Panc1 (cell line): ENCODE measurements at regions not wholly inside any gene's neighbourhood (a gene's known extent, or its start where the extent isn't known, plus 50 kb on each side); places are given as distances from the start of the nearest gene placed in this dataset.

Source experiments
- POLR2AphosphoS5 ChIP-seq: IDR thresholded peaks from 2 replicates; pipeline ENCODE4 v1.6.1; 2012; ENCODE audit warnings: mild to moderate bottlenecking, low read depth, low read length, moderate library complexity
- SIN3A ChIP-seq: IDR thresholded peaks from 2 replicates; pipeline ENCODE4 v1.6.1; 2012; ENCODE audit warnings: low read depth, mild to moderate bottlenecking, low read length, moderate library complexity, borderline replicate concordance; ENCODE audit not compliant: insufficient read depth
- TF ChIP-seq, protein P1 (sequence below): fragments of 450-650 bp; IDR thresholded peaks from 2 replicates; pipeline ENCODE4 v1.5.1; 2017; ENCODE audit warnings: mild to moderate bottlenecking
- TF ChIP-seq, protein P2 (sequence below), 2 experiments: IDR thresholded peaks; 2 replicates each; pipeline ENCODE4 v1.6.1; 2011 to 2012; ENCODE audit warnings: low read depth in 2 of 2, control low read depth in 1 of 2, low read length in 1 of 2, mild to moderate bottlenecking in 1 of 2, moderate library complexity in 1 of 2; ENCODE audit not compliant: insufficient read depth in 1 of 2

DNA sequence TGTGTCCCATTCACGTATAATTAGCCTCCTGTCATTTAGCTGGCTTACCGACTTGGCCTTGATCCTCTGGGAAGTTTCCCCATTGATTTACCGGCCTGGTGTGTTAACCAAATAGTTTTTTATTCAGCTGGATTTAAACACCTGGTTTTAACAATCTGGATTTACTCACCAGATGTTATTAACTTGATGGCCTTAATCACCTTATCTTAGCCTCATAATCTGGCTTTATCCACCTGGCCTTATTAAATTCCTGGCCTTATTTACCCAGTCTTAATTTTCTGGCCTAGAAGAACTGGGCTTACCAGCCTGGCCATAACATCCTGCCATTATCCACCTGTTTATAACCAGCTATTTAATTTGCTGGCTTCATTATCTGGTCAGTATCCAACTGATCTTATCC, 89.9 kb downstream of the IL12A start:
- TF ChIP-seq POLR2AphosphoS5 (no peak), SIN3A (no peak)
- TF ChIP-seq, protein P1, sequence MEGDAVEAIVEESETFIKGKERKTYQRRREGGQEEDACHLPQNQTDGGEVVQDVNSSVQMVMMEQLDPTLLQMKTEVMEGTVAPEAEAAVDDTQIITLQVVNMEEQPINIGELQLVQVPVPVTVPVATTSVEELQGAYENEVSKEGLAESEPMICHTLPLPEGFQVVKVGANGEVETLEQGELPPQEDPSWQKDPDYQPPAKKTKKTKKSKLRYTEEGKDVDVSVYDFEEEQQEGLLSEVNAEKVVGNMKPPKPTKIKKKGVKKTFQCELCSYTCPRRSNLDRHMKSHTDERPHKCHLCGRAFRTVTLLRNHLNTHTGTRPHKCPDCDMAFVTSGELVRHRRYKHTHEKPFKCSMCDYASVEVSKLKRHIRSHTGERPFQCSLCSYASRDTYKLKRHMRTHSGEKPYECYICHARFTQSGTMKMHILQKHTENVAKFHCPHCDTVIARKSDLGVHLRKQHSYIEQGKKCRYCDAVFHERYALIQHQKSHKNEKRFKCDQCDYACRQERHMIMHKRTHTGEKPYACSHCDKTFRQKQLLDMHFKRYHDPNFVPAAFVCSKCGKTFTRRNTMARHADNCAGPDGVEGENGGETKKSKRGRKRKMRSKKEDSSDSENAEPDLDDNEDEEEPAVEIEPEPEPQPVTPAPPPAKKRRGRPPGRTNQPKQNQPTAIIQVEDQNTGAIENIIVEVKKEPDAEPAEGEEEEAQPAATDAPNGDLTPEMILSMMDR: no peak
- TF ChIP-seq, protein P2, sequence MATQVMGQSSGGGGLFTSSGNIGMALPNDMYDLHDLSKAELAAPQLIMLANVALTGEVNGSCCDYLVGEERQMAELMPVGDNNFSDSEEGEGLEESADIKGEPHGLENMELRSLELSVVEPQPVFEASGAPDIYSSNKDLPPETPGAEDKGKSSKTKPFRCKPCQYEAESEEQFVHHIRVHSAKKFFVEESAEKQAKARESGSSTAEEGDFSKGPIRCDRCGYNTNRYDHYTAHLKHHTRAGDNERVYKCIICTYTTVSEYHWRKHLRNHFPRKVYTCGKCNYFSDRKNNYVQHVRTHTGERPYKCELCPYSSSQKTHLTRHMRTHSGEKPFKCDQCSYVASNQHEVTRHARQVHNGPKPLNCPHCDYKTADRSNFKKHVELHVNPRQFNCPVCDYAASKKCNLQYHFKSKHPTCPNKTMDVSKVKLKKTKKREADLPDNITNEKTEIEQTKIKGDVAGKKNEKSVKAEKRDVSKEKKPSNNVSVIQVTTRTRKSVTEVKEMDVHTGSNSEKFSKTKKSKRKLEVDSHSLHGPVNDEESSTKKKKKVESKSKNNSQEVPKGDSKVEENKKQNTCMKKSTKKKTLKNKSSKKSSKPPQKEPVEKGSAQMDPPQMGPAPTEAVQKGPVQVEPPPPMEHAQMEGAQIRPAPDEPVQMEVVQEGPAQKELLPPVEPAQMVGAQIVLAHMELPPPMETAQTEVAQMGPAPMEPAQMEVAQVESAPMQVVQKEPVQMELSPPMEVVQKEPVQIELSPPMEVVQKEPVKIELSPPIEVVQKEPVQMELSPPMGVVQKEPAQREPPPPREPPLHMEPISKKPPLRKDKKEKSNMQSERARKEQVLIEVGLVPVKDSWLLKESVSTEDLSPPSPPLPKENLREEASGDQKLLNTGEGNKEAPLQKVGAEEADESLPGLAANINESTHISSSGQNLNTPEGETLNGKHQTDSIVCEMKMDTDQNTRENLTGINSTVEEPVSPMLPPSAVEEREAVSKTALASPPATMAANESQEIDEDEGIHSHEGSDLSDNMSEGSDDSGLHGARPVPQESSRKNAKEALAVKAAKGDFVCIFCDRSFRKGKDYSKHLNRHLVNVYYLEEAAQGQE (IDR thresholded peaks at IDR 0.05; ENCODE audit: insufficient read depth in 1 of 2, low read depth in 2 of 2, low read length in 1 of 2): no peak
